ENCODE measurements at regions not wholly inside any gene's neighbourhood (a gene's known extent, or its start where the extent isn't known, plus 50 kb on each side); places are given as distances from the start of the nearest gene placed in this dataset.

DNA sequence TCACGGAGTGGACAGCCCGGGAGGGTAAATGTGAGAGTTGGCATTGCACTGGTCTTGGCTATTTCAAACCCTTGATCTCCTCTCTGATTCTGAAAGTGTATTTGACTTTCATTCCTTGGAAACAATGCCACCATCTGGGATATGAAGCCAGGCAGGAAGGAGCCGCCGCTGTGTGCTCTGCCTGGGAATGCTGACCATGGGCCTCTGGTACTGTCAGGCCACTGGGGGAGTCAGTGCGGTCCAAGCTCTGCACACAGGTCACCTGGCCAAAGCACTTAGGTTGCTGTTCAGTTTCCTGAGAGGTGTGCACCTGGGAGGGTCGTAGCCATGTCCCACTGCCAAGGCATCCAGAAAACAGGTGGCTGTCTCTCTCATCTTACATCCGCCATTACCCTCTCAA, 68.5 kb upstream of the SHH start:
- intact Hi-C loops (cut with micrococcal nuclease) = no loop called here
- H3K4me3 Mint-ChIP-seq = no peak overlapping the region

DNA sequence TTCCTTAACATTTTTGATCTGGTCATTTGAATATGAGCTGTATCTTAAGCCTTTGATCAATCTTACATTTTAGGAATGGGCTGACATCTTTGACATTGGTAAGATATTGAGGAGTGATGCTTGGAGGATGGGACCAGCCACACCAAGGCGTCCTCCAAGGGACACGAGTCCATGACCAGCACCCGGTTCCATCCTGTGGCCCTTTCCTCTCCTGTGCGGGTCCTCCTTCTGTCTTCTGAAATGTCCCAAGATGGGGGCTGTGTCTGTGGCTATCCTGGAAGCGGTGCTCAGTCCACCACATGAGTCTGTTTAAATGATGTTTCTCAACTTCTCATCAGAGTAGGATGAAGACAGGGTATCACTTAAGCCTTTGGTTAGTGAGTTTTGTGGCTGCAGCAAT, 67.3 kb upstream of the SHH start:
- no peak overlapping the region for H3K4me3 Mint-ChIP-seq
- H3K27ac Mint-ChIP-seq = no peak overlapping the region
- POLR2A ChIA-PET = interaction anchor here (0.8 kb wide), 1 partner anchor 33 kb away, joined by 3 read pairs; no protein-coding TSS in a partner anchor
- H3K27me3 Mint-ChIP-seq = no peaks in the 10 kb centered on the region
- H3K36me3 Mint-ChIP-seq (ENCODE audit: low read depth) = no peaks in the 10 kb centered on the region
- no peak for DNase-seq
- no peaks in the 10 kb centered on the region for H3K9me3 Mint-ChIP-seq
- intact Hi-C loops (cut with micrococcal nuclease) = no loop called here
- no peaks in the 10 kb centered on the region for H3K4me1 Mint-ChIP-seq (ENCODE audit: low read depth)
- CTCF ChIA-PET = no interaction called here
- TF ChIP-seq, protein P1, sequence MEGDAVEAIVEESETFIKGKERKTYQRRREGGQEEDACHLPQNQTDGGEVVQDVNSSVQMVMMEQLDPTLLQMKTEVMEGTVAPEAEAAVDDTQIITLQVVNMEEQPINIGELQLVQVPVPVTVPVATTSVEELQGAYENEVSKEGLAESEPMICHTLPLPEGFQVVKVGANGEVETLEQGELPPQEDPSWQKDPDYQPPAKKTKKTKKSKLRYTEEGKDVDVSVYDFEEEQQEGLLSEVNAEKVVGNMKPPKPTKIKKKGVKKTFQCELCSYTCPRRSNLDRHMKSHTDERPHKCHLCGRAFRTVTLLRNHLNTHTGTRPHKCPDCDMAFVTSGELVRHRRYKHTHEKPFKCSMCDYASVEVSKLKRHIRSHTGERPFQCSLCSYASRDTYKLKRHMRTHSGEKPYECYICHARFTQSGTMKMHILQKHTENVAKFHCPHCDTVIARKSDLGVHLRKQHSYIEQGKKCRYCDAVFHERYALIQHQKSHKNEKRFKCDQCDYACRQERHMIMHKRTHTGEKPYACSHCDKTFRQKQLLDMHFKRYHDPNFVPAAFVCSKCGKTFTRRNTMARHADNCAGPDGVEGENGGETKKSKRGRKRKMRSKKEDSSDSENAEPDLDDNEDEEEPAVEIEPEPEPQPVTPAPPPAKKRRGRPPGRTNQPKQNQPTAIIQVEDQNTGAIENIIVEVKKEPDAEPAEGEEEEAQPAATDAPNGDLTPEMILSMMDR (IDR thresholded peaks at IDR 0.05) = no peak
- ATAC-seq = no peak

More for the DNA sequence above, 68.5 kb upstream of the SHH start:
- no peaks in the 10 kb centered on the region for H3K9me3 Mint-ChIP-seq
- ATAC-seq (no peak), DNase-seq (no peak)
- no peaks in the 10 kb centered on the region for H3K36me3 Mint-ChIP-seq (ENCODE audit: low read depth)
- no peaks in the 10 kb centered on the region for H3K27me3 Mint-ChIP-seq
- TF ChIP-seq, protein P1 (IDR thresholded peaks at IDR 0.05) = no peak
- no peak overlapping the region for H3K27ac Mint-ChIP-seq
- no peaks in the 10 kb centered on the region for H3K4me1 Mint-ChIP-seq (ENCODE audit: low read depth)
- ChIA-PET CTCF (no interaction called here), POLR2A (no interaction called here)

DNA sequence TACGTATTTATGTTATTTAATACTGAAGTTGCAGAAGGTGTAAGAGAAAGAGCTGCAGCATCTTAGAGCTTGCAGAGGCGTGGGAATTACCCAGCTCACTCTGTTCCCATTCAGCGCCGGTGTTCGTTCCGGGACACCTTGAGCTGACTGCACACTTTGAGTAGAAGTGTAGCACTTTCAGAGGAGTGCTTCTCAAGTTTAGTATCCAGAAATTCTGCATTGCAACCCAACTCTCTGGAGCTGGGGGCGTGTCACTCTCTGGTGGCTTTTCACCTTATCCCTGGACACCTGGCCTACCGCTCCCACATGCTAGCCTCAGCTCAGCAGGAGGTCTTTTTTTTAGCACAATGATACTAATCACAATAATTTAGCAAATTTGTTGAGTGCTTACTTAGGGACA, 66.4 kb upstream of the SHH start:
- H3K4me1 Mint-ChIP-seq (ENCODE audit: low read depth) = no peaks in the 10 kb centered on the region
- ATAC-seq = no peak
- H3K27ac Mint-ChIP-seq = no peak overlapping the region
- intact Hi-C loops (cut with micrococcal nuclease) = no loop called here
- ChIA-PET CTCF (interaction anchor here (0.5 kb wide), 1 partner anchor 264 kb away, joined by 3 read pairs; no protein-coding TSS in a partner anchor), POLR2A (no interaction called here)
- no peaks in the 10 kb centered on the region for H3K9me3 Mint-ChIP-seq
- DNase-seq = no peak
- H3K27me3 Mint-ChIP-seq = no peaks in the 10 kb centered on the region
- H3K36me3 Mint-ChIP-seq (ENCODE audit: low read depth) = no peaks in the 10 kb centered on the region
- no peak overlapping the region for H3K4me3 Mint-ChIP-seq
- TF ChIP-seq, protein P1 (IDR thresholded peaks at IDR 0.05) = no peak

DNA sequence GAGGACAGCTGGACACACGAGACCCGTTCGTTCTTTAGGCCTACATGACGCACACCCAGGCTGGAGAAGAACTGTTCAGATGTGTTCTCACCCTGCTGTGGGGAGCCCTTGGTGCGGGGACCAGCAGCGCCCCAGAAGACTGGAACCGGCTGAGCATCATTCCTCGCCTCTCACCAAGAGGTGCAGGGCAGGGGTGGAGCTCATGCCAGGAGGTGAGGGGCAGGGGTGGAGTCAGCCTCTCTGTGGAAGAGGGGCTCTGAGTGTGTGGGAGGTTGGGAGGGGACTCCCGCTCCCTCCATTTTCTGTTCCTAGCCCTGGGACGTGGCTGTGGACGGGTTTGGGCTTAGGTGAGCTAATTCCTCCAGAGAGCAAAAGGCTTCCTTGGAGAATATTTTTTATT, 66.0 kb upstream of the SHH start:
- TF ChIP-seq, protein P1 (IDR thresholded peaks at IDR 0.05) = no peak
- no peak overlapping the region for H3K4me3 Mint-ChIP-seq
- CTCF ChIA-PET = interaction anchor here (0.5 kb wide), 1 partner anchor 264 kb away, joined by 3 read pairs; no protein-coding TSS in a partner anchor
- H3K27me3 Mint-ChIP-seq = no peaks in the 10 kb centered on the region
- ATAC-seq = no peak
- no peaks in the 10 kb centered on the region for H3K36me3 Mint-ChIP-seq (ENCODE audit: low read depth)
- intact Hi-C loops (cut with micrococcal nuclease) = no loop called here
- POLR2A ChIA-PET = no interaction called here
- no peak for DNase-seq
- no peaks in the 10 kb centered on the region for H3K9me3 Mint-ChIP-seq
- no peak overlapping the region for H3K27ac Mint-ChIP-seq
- H3K4me1 Mint-ChIP-seq (ENCODE audit: low read depth) = no peaks in the 10 kb centered on the region

DNA sequence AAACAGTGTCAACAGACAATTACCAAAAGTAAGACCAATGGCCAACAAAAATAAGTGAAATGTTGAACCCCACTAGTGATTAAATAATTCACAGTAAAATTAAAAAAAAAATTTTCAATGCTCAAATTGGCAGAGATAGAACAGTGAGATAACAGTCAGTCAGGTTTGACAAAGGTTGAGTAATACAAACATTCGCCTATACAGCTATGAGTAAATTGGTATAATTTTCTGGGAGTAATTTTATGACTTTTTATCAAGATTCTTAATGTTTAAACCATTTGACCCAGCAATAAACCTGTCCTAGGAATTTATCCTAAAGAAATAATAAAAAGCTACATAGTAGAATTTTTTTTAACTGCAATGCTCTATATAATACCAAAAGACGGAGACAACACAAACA, 64.9 kb upstream of the SHH start:
- intact Hi-C loops (cut with micrococcal nuclease) = no loop called here
- ChIA-PET CTCF (no interaction called here), POLR2A (no interaction called here)
- DNase-seq (no peak), ATAC-seq (no peak)
- Mint-ChIP-seq H3K4me3 (no peak overlapping the region), H3K4me1 (ENCODE audit: low read depth) (no peaks in the 10 kb centered on the region), H3K27me3 (no peaks in the 10 kb centered on the region), H3K27ac (no peak overlapping the region), H3K9me3 (no peaks in the 10 kb centered on the region), H3K36me3 (ENCODE audit: low read depth) (no peaks in the 10 kb centered on the region)
- TF ChIP-seq, protein P1 (IDR thresholded peaks at IDR 0.05) = no peak
